Neural cell (in vitro differentiated cells): ENCODE measurements at regions not wholly inside any gene's neighbourhood (a gene's known extent, or its start where the extent isn't known, plus 50 kb on each side); places are given as distances from the start of the nearest gene placed in this dataset.

Experiments used
- H2AFZ ChIP-seq: fragments of 200-600, 300-800 bp; sonication (generic), shearing (Covaris generic); 2 replicates; pipeline ENCODE4 v1.6.0; 2014; ENCODE audit warnings: low read depth, mild to moderate bottlenecking, antibody characterized with exemption, low read length, moderate library complexity
- H3F3A ChIP-seq: fragments of 200-600 bp; shearing (Covaris generic); 2 replicates; pipeline ENCODE4 v1.6.1; 2016; ENCODE audit warnings: mild to moderate bottlenecking, moderate library complexity, mixed read lengths, antibody characterized with exemption, low read length; ENCODE audit not compliant: insufficient read depth, poor library complexity, severe bottlenecking
- H3K27ac ChIP-seq: fragments of 200-600, 300-800 bp; sonication (generic), shearing (Covaris generic); 2 replicates; pipeline ENCODE4 v1.5.1; 2014; ENCODE audit warnings: mild to moderate bottlenecking, low read length, moderate library complexity
- H3K27me3 ChIP-seq: fragments of 300-800, 200-600 bp; sonication (generic), shearing (Covaris generic); 2 replicates; pipeline ENCODE4 v1.6.0; 2014; ENCODE audit warnings: mild to moderate bottlenecking, low read depth, low read length, moderate library complexity; ENCODE audit not compliant: insufficient read depth
- H3K36me3 ChIP-seq: fragments of 300-800, 200-600 bp; sonication (generic), shearing (Covaris generic); 2 replicates; pipeline ENCODE4 v1.5.1; 2014; ENCODE audit warnings: mild to moderate bottlenecking, antibody characterized with exemption, low read length, moderate library complexity; ENCODE audit not compliant: insufficient read depth
- H3K4me2 ChIP-seq: fragments of 300-800, 200-600 bp; sonication (generic), shearing (Covaris generic); 2 replicates; pipeline ENCODE4 v1.6.0; 2014; ENCODE audit warnings: mild to moderate bottlenecking, low read length
- H3K4me3 ChIP-seq: fragments of 300-800, 200-600 bp; sonication (generic), shearing (Covaris generic); 2 replicates; pipeline ENCODE4 v1.5.1; 2014; ENCODE audit warnings: mild to moderate bottlenecking, low read length, moderate library complexity
- H3K79me2 ChIP-seq: fragments of 200-600 bp; shearing (Covaris generic); replicated peaks from 2 replicates; pipeline ENCODE4 v1.6.0; 2014; ENCODE audit warnings: mild to moderate bottlenecking, low read length, moderate library complexity; ENCODE audit not compliant: insufficient read depth
- H3K9ac ChIP-seq: fragments of 300-800, 200-600 bp; sonication (generic), shearing (Covaris generic); 2 replicates; pipeline ENCODE4 v1.6.1; 2016; ENCODE audit warnings: mild to moderate bottlenecking, low read length, mixed read lengths
- H3K9me2 ChIP-seq: fragments of 200-600 bp; shearing (Covaris generic); 2 replicates; pipeline ENCODE4 v1.6.1; 2016; ENCODE audit warnings: mild to moderate bottlenecking, low read length, mixed read lengths; ENCODE audit not compliant: insufficient read depth
- H3K9me3 ChIP-seq: fragments of 200-600, 300-800 bp; sonication (generic), shearing (Covaris generic); 2 replicates; pipeline ENCODE4 v1.6.1; 2016; ENCODE audit warnings: mild to moderate bottlenecking, mixed run types, low read length, moderate library complexity, mixed read lengths
- H4K20me1 ChIP-seq: fragments of 200-600 bp; shearing (Covaris generic); 2 replicates; pipeline ENCODE4 v1.6.1; 2016; ENCODE audit warnings: mild to moderate bottlenecking, mixed run types; ENCODE audit not compliant: insufficient read depth
- CTCF ChIP-seq: fragments of 450-650 bp; IDR thresholded peaks from 2 replicates; pipeline ENCODE4 v1.5.1; 2014; ENCODE audit warnings: antibody characterized with exemption, mild to moderate bottlenecking, moderate library complexity; ENCODE audit not compliant: poor library complexity, severe bottlenecking
- EP300 ChIP-seq: fragments of 450-650 bp; conservative IDR thresholded peaks from 2 replicates; pipeline ENCODE4 v1.6.1; 2014; ENCODE audit warnings: antibody characterized with exemption, mild to moderate bottlenecking, moderate library complexity; ENCODE audit not compliant: poor library complexity, severe bottlenecking
- EZH2 ChIP-seq: fragments of 200-600, 300-800 bp; shearing (Covaris generic), sonication (generic); IDR thresholded peaks from 2 replicates; pipeline ENCODE4 v1.6.1; 2014; ENCODE audit warnings: antibody characterized with exemption, low read length, borderline replicate concordance, mild to moderate bottlenecking; ENCODE audit not compliant: insufficient read depth, poor library complexity, severe bottlenecking
- MXI1 ChIP-seq: fragments of 450-650 bp; conservative IDR thresholded peaks from 2 replicates; pipeline ENCODE4 v1.6.1; 2014; ENCODE audit warnings: antibody characterized with exemption, mild to moderate bottlenecking; ENCODE audit not compliant: poor library complexity, severe bottlenecking
- POLR2AphosphoS5 ChIP-seq: IDR thresholded peaks from 2 replicates; pipeline ENCODE4 v1.6.1; 2012
- RAD21 ChIP-seq: fragments of 450-650 bp; conservative IDR thresholded peaks from 2 replicates; pipeline ENCODE4 v1.6.1; 2014; ENCODE audit warnings: antibody characterized with exemption, mild to moderate bottlenecking, moderate library complexity
- SMC3 ChIP-seq: fragments of 450-650 bp; conservative IDR thresholded peaks from 2 replicates; pipeline ENCODE4 v1.6.1; 2014; ENCODE audit warnings: antibody characterized with exemption, mild to moderate bottlenecking, moderate library complexity; ENCODE audit not compliant: poor library complexity
- TAF1 ChIP-seq: IDR thresholded peaks from 2 replicates; pipeline ENCODE4 v1.6.1; 2012; ENCODE audit warnings: low read depth
- TF ChIP-seq, protein P1 (sequence below): IDR thresholded peaks from 2 replicates; pipeline ENCODE4 v1.6.1; 2012; ENCODE audit warnings: borderline replicate concordance

- Histone ChIP-seq H3K9me2 (no peaks in the 10 kb centered on the region), H2AFZ (no peak overlapping the region), H3K9me3 (no peaks in the 10 kb centered on the region), H3K27me3 (no peaks in the 10 kb centered on the region), H3K36me3 (no peaks in the 10 kb centered on the region), H3F3A (no peaks in the 10 kb centered on the region), H3K4me2 (no peak overlapping the region), H3K4me3 (no peak overlapping the region), H3K27ac (no peak overlapping the region), H4K20me1 (no peaks in the 10 kb centered on the region), H3K79me2 (no peaks in the 10 kb centered on the region), H3K9ac (no peak overlapping the region)
- TF ChIP-seq, protein P1, sequence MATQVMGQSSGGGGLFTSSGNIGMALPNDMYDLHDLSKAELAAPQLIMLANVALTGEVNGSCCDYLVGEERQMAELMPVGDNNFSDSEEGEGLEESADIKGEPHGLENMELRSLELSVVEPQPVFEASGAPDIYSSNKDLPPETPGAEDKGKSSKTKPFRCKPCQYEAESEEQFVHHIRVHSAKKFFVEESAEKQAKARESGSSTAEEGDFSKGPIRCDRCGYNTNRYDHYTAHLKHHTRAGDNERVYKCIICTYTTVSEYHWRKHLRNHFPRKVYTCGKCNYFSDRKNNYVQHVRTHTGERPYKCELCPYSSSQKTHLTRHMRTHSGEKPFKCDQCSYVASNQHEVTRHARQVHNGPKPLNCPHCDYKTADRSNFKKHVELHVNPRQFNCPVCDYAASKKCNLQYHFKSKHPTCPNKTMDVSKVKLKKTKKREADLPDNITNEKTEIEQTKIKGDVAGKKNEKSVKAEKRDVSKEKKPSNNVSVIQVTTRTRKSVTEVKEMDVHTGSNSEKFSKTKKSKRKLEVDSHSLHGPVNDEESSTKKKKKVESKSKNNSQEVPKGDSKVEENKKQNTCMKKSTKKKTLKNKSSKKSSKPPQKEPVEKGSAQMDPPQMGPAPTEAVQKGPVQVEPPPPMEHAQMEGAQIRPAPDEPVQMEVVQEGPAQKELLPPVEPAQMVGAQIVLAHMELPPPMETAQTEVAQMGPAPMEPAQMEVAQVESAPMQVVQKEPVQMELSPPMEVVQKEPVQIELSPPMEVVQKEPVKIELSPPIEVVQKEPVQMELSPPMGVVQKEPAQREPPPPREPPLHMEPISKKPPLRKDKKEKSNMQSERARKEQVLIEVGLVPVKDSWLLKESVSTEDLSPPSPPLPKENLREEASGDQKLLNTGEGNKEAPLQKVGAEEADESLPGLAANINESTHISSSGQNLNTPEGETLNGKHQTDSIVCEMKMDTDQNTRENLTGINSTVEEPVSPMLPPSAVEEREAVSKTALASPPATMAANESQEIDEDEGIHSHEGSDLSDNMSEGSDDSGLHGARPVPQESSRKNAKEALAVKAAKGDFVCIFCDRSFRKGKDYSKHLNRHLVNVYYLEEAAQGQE, result no peak
- TF ChIP-seq EZH2 (no peak), MXI1 (no peak), POLR2AphosphoS5 (no peak), EP300 (no peak), CTCF (no peak), TAF1 (no peak), SMC3 (no peak), RAD21 (no peak)
Observed at GRCh38 chr2:41972179-41972578, 75.6 kb upstream of the PKDCC start.

- TF ChIP-seq TAF1 (no peak), POLR2AphosphoS5 (no peak), RAD21 (no peak), SMC3 (no peak), EP300 (no peak), MXI1 (no peak)
- TF ChIP-seq, protein P1, result no peak
- H3K9me3 ChIP-seq, result no peaks in the 10 kb centered on the region
Observed at GRCh38 chr2:41972819-41973218, 75.0 kb upstream of the PKDCC start.

More at GRCh38 chr2:41972819-41973218, 75.0 kb upstream of the PKDCC start:
- Histone ChIP-seq H3K27me3 (no peaks in the 10 kb centered on the region), H3K36me3 (no peaks in the 10 kb centered on the region), H3K79me2 (no peaks in the 10 kb centered on the region), H3K4me3 (no peak overlapping the region), H3K27ac (no peak overlapping the region), H2AFZ (no peak overlapping the region), H3K9me2 (no peaks in the 10 kb centered on the region), H4K20me1 (no peaks in the 10 kb centered on the region), H3K9ac (no peak overlapping the region), H3K4me2 (no peak overlapping the region), H3F3A (no peaks in the 10 kb centered on the region)
